ENCODE measurements at regions not wholly inside any gene's neighbourhood (a gene's known extent, or its start where the extent isn't known, plus 50 kb on each side); places are given as distances from the start of the nearest gene placed in this dataset.

DNA sequence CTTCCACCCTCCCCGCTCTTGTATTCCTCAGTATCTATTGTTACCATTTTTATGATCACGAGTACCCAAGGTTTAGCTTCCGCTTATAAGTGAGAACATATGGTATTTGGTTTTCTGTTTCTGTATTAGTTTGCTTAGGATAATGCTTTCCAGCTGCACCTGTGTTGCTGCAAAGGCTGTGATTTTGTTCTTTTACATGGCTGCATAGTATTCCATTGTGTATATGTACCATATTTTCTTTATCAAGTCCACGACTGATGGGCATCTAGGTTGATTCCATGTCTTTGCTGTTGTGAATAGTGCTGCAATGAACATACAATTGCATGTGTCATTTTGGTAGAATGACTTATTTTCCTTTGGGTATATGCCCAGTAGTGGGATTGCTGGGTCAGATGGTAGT lies 79.7 kb upstream of the EFCAB3 start:
- TF ChIP-seq, protein P1, sequence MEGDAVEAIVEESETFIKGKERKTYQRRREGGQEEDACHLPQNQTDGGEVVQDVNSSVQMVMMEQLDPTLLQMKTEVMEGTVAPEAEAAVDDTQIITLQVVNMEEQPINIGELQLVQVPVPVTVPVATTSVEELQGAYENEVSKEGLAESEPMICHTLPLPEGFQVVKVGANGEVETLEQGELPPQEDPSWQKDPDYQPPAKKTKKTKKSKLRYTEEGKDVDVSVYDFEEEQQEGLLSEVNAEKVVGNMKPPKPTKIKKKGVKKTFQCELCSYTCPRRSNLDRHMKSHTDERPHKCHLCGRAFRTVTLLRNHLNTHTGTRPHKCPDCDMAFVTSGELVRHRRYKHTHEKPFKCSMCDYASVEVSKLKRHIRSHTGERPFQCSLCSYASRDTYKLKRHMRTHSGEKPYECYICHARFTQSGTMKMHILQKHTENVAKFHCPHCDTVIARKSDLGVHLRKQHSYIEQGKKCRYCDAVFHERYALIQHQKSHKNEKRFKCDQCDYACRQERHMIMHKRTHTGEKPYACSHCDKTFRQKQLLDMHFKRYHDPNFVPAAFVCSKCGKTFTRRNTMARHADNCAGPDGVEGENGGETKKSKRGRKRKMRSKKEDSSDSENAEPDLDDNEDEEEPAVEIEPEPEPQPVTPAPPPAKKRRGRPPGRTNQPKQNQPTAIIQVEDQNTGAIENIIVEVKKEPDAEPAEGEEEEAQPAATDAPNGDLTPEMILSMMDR (IDR thresholded peaks at IDR 0.05) = no peak
- TF ChIP-seq POLR2A (IDR thresholded peaks at IDR 0.05) = no peak
